Hypothalamus (tissue), 51 donors: ENCODE measurements at regions not wholly inside any gene's neighbourhood (a gene's known extent, or its start where the extent isn't known, plus 50 kb on each side); places are given as distances from the start of the nearest gene placed in this dataset.
A peak's percentile ranks its signal among the peaks of the same experiment; 100 is the strongest.

ENCODE experiments used
- DNase-seq, 51 donors: peaks; one replicate each; lab custom pipeline; 2025; lab: John Stamatoyannopoulos, UW

DNA sequence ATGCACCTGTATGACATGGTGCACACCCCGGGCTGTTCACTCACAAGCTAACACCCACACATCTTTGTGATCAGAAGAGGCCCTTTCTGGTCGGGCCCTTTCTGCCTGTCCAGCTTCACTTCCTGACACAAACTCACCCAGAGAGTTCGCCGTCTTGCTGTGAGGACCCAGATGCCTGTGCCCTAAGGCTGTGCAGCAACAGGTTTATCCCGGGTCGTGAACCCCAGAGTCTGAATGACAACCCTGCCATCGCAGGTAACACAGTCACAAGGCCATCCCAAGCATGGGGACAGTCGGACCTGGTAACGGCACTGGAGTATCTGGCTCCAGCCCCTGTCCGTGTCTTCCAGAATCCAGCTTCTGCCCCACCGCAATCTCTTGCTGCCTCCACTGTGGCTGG, 235.1 kb downstream of the BUD13 start:
- no peak for DNase-seq

DNA sequence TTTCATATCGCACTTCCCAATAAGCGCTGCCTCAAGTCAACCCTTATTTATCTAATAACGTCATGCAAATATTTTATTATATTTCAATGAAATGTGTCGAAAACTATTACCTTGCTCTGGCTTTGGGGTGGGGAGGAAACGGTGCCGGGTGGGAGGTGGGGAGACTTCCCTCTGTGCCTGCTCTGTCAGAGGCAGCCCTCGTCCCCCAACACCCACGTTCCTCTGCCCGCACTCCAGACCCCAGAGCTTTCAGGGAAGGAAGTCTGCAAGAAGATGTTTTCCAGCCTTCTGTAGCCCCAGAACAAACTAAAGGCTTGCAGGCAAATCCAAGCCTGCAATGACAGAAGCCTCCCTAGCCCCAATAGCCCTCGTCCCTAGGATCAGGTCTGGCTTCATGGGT, 235.7 kb downstream of the BUD13 start:
- DNase-seq: no peak

DNA sequence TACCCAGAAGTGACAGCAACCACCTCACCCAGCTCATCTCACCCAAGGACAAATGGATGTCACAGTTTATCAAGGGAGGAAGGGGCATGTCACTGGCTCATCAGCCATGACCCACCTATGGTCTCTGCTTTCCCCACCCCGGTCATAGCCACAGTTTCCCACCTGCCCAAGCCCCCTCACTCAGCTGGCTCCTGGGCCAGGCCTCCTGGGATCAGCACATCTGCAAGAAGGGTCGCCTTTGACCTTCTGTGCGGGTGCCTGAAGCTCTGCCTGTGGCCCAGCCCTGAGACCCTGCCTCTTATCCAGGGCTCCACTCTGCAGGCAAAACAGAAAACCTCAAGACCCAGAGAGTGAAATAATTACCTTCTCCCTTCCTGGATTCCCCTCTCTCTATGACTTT, 236.4 kb downstream of the BUD13 start:
- DNase-seq: no peak

GRCh38 chr11:116535994-116536393, 236.8 kb downstream of the BUD13 start:
- DNase-seq: no peak

GRCh38 chr11:116535120-116535519, 237.7 kb downstream of the BUD13 start:
- no peak for DNase-seq

GRCh38 chr11:116534270-116534975, 238.4 kb downstream of the BUD13 start:
- no peak for DNase-seq

GRCh38 chr11:116533186-116533825, 239.5 kb downstream of the BUD13 start:
- DNase-seq: peak in 6 of 51 donors; percentile 3 to 27 (median 9)

- DNase-seq: no peak
Measured at GRCh38 chr11:116532066-116532465, 240.7 kb downstream of the BUD13 start.

- no peak for DNase-seq
Measured at GRCh38 chr11:116530705-116531104, 242.1 kb downstream of the BUD13 start.

- DNase-seq: no peak
Measured at GRCh38 chr11:116529271-116529670, 243.5 kb downstream of the BUD13 start.

DNA sequence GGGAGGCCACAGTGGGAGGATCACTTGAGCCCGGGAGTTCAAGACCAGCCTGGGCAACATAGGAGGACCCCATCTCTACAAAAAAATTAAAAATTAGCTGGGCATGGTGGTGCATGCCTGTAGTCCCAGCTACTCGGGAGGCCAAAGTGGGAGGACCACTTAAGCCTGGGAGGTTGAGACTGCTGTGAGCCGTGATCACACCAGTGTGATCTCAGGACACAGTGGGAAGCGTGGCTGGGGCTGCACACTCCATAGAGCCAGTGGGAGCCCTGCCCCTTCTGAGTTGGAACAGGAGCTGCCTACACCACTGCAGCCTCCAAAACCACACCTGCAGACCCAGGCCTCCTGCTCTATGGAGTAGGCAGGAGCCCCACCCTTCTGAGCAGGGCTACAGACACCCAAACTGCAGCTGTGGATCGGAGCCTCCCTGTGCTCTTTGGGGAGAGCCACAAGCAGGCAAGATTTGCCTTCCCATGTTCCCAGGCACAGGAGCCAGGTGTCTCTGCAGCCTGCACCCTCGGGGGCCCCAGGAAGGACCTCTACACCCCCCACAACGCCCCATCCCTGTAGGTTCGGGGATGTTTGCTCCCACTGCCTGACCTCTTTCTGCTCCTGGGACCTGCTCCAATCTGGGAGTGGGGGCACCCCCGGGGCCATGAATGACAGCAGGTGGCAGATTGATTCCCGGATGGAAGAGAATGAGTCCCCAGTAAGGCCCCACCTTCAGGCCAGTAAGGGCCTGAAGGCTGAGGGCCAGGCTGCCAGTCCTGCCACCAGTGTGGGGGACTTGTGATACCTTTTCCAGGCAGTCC, 245.4 kb downstream of the BUD13 start:
- DNase-seq: no peak

DNA sequence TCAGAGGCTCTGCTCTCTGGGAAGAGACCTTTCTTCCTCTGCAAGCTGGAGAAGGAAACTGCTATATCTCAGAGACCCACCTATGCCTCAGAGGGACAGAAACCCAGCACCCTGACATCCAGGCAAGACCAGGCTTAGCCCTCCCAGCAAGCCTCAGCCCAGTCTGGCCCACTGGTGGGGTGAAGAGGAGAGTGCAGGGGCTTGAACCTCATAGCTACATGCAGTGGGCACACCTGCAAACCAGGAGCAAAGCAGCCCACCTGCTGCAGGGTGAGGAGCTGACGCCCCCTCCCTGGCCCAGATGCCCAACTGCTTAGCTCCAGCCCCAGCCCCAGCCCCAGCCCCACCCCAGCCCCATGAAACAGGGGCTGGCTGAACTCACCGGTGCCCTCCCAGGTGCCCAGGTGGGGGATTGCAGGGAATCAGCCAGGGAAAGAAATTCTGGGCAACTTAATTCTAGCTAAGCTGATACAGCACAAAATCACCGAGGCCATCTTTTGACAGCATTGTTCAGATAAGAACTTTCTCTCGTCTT, 246.8 kb downstream of the BUD13 start:
- DNase-seq: no peak

DNA sequence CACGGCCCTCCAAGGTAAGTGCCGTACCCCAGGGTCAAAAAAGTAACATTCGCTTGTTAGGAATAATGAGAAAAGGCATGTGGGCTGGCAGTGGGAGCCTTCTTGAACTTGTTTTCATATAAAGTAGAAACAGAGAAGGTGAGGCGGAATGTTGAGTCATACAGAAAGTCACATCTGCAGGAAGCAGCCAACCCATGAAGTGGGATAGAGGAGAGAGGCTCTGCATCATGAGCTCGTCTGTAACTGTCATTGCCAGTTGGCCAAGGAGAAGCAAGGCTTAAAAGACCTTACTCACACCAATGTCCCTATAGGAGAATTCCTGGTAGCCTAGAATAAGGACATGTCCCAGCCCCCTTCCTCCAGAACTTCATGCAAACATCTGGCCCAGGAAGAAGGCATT, 253.3 kb downstream of the BUD13 start:
- DNase-seq: no peak

DNA sequence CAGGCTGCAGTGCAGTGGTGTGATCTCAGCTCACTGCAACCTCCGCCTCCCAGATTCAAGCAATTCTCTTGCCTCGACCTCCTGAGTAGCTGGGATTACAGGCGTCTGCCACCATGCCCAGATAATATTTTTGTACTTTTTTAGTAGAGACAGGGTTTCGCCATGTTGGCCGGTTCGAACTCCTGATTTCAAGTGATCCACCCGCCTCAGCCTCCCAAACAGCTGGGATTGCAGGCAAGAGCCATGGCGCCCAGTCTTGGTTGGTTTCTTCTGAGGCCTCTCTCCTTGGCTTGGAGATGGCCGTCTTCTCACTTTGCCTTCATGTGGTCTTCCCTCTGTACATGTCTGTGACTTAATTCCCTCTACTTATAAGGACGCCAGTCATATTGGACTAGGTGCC, 254.6 kb downstream of the BUD13 start:
- DNase-seq: no peak

DNA sequence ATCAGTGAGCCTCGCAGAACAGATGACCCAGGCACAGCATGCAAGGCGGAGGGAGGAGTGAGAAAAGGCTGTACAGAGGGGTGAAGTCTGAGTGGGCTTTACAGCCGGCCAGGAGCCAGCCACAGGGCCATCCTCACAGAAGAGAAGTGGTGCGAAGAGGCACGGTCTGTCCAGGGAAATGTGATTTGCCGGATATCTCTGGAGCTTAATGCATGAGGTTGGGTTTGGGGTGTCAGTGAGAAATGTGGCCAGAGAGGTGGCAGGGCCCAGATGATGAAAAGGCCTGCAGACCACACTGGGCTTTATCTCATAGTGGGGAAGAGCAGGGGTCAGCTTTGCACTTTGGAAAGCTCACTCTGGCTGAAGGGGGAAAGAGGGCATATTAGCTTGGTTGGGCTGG, 255.2 kb downstream of the BUD13 start:
- DNase-seq: no peak

GRCh38 chr11:116517077-116517476, 255.7 kb downstream of the BUD13 start:
- no peak for DNase-seq

DNA sequence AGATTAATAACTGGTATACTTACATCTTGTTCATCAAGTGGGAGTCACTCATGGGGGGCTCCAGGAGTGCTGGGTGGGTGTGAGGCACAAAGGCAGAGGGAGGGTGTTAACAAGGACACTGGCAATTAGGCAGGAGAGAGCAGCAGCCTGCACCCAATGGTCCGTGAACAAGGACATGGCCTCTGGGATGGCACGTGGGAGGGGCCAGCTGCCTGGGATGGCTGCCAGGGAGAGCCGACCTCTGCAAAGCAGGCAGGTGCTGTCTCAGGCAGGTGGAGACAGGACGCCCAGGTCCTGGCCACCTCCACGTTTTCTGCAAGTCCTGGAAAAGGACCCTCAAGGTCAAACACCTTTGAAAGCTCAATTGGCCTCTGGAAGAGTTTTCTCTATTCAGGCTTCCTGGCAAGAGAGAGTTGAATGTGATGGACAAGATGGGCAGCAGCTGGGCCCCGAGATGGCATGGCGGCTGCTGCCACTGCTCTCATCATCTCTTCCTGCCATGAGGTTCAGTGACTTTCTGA, 257.1 kb downstream of the BUD13 start:
- DNase-seq: no peak

DNA sequence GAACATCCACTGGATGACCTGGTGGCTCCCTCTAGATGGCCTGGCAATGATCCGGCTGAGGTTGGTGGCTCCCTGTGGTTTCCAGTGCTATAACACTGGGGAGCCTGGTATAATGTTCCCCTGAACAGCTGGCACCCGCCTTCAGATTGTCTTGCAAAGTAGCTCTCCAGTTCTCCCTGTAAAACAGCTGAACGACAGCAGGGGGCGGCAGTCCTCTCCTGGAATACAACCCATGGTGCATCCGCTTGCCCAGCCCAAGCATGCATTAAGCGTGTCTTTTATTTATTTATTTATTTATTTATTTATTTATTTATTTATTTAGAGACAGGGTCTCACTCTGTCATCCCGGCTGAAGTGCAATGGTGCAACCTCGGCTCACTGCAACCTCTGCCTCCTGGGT, 258.9 kb downstream of the BUD13 start:
- DNase-seq: no peak

DNA sequence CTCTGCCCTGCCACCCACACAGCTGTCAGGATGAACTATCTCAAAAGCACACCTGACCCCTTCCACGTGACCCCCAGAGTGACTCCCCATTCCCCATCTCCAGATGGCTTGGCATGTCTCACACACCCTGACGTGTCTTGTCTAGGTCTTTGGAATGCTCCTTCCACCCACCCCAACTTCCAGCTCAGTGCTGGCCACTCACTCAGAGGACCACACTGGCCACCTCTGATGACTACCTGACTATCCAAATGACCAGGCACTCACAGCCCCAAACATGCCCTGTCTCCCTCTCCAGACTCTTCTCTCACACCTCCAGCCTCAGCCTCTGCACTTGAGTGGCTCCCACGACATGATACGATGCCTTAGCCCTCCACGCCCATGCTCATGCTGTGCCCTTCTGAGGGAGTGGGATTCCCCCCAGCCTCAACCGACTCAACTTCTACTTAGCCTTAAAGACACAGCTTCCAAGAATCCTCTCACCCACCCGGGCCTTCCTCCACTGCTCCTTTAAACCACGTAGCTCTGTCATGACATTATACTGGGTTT, 259.4 kb downstream of the BUD13 start:
- DNase-seq: no peak

GRCh38 chr11:116512841-116513240, 259.9 kb downstream of the BUD13 start:
- DNase-seq: no peak

DNA sequence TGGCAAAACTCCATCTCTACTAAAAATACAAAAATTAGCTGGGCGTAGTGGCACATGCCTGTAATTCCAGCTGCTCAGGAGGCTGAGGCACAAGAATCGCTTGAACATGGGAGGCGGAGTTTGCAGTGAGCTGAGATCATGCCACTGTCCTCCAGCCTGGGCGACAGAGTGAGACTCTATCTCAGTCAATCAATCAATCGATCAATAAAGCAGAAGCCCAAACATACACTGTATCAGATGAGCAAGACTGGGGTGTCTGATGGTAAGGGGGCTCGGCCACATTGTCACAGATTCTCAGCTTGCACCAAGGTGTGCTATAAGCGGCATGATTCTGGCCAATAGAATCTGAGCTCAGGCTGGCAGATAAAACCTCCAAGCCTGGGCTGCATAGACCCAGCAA, 261.1 kb downstream of the BUD13 start:
- DNase-seq: no peak
